Astrocyte (in vitro differentiated cells and primary cell): ENCODE measurements at regions not wholly inside any gene's neighbourhood (a gene's known extent, or its start where the extent isn't known, plus 50 kb on each side); places are given as distances from the start of the nearest gene placed in this dataset.

Experiments
- DNase-seq: peaks from one replicate; pipeline ENCODE4 v3.0.0-alpha.2; 2010; ENCODE audit warnings: low read depth
- FAIRE-seq: peaks from 2 replicates; lab custom pipeline; 2011; peaks lifted over from hg19 to GRCh38; lab: Jason Lieb, UNC
- H2AFZ ChIP-seq: 2 replicates; pipeline ENCODE4 v1.6.0; 2012; ENCODE audit warnings: low read depth, low read length, inconsistent platforms
- H3K27ac ChIP-seq: 2 replicates; pipeline ENCODE4 v1.5.1; 2011; ENCODE audit warnings: low read depth, low read length, inconsistent platforms
- H3K27me3 ChIP-seq: 2 replicates; pipeline ENCODE4 v1.6.0; 2011; ENCODE audit warnings: low read length, inconsistent platforms; ENCODE audit not compliant: insufficient read depth
- H3K36me3 ChIP-seq: 2 replicates; pipeline ENCODE4 v1.5.1; 2011; ENCODE audit warnings: low read length, inconsistent platforms; ENCODE audit not compliant: insufficient read depth
- H3K4me1 ChIP-seq: 2 replicates; pipeline ENCODE4 v1.5.1; 2011; ENCODE audit warnings: low read length, inconsistent platforms; ENCODE audit not compliant: insufficient read depth
- H3K4me2 ChIP-seq: 2 replicates; pipeline ENCODE4 v1.6.0; 2012; ENCODE audit warnings: low read length, inconsistent platforms
- H3K4me3 ChIP-seq: 2 replicates; pipeline ENCODE4 v1.5.1; 2011; ENCODE audit warnings: low read depth, mild to moderate bottlenecking, low read length, inconsistent platforms; ENCODE audit not compliant: insufficient read depth
- H3K79me2 ChIP-seq: 2 replicates; pipeline ENCODE4 v1.6.0; 2012; ENCODE audit warnings: mild to moderate bottlenecking, low read length, inconsistent platforms; ENCODE audit not compliant: insufficient read depth
- H3K9ac ChIP-seq: 2 replicates; pipeline ENCODE4 v1.6.0; 2012; ENCODE audit warnings: mild to moderate bottlenecking, low read length, inconsistent platforms
- H3K9me3 ChIP-seq: 2 replicates; pipeline ENCODE4 v1.5.1; 2012; ENCODE audit warnings: low read depth, mild to moderate bottlenecking, low read length, inconsistent platforms; ENCODE audit not compliant: insufficient read depth
- H4K20me1 ChIP-seq: 2 replicates; pipeline ENCODE4 v1.6.0; 2012; ENCODE audit warnings: low read length, inconsistent platforms; ENCODE audit not compliant: insufficient read depth
- H3K27ac Mint-ChIP-seq: one replicate; pipeline ENCODE4 v1.8.0; 2021; ENCODE audit warnings: mild to moderate bottlenecking, mixed read lengths; ENCODE audit not compliant: unreplicated experiment
- H3K27me3 Mint-ChIP-seq: one replicate; pipeline ENCODE4 v1.8.0; 2021; ENCODE audit warnings: low read depth, mixed read lengths; ENCODE audit not compliant: unreplicated experiment
- H3K36me3 Mint-ChIP-seq: one replicate; pipeline ENCODE4 v1.8.0; 2021; ENCODE audit warnings: low read depth, mixed read lengths; ENCODE audit not compliant: unreplicated experiment
- H3K4me1 Mint-ChIP-seq: one replicate; pipeline ENCODE4 v1.8.0; 2021; ENCODE audit warnings: low read depth, mixed read lengths; ENCODE audit not compliant: unreplicated experiment
- H3K4me3 Mint-ChIP-seq: one replicate; pipeline ENCODE4 v1.8.0; 2021; ENCODE audit warnings: mild to moderate bottlenecking, moderate library complexity, mixed read lengths; ENCODE audit not compliant: unreplicated experiment
- H3K9me3 Mint-ChIP-seq: one replicate; pipeline ENCODE4 v1.8.0; 2021; ENCODE audit warnings: mild to moderate bottlenecking, mixed read lengths; ENCODE audit not compliant: unreplicated experiment
- CTCF ChIP-seq: IDR thresholded peaks from 2 replicates; pipeline ENCODE4 v1.5.1; 2011; ENCODE audit warnings: low read depth, mild to moderate bottlenecking, inconsistent platforms, low read length, moderate library complexity; ENCODE audit not compliant: insufficient read depth
- EZH2 ChIP-seq: IDR thresholded peaks from 2 replicates; pipeline ENCODE4 v1.6.1; 2012; ENCODE audit warnings: mild to moderate bottlenecking, low read length, inconsistent platforms; ENCODE audit not compliant: insufficient read depth

GRCh38 chr14:56881181-56881580 lies 70.9 kb upstream of the OTX2 start:
- H4K20me1 ChIP-seq, result no peaks in the 10 kb centered on the region
- H3K27me3 Mint-ChIP-seq, result no peaks in the 10 kb centered on the region
- H3K4me2 ChIP-seq, result no peak overlapping the region
- H3K27me3 ChIP-seq, result no peaks in the 10 kb centered on the region
- H3K9me3 Mint-ChIP-seq, result no peaks in the 10 kb centered on the region
- H3K36me3 Mint-ChIP-seq, result no peaks in the 10 kb centered on the region
- H3K4me1 Mint-ChIP-seq, result peaks cover 3% of the 10 kb centered on the region
- no peaks in the 10 kb centered on the region for H3K79me2 ChIP-seq
- DNase-seq, result no peak
- H3K9ac ChIP-seq, result no peak overlapping the region
- H3K4me3 Mint-ChIP-seq, result no peak overlapping the region
- H3K27ac ChIP-seq, result no peak overlapping the region
- no peak for FAIRE-seq
- H3K4me3 ChIP-seq, result no peak overlapping the region
- H3K4me1 ChIP-seq, result no peaks in the 10 kb centered on the region
- no peak overlapping the region for H2AFZ ChIP-seq
- H3K9me3 ChIP-seq, result no peaks in the 10 kb centered on the region
- H3K27ac Mint-ChIP-seq, result no peak overlapping the region
- no peak for TF ChIP-seq EZH2
- no peaks in the 10 kb centered on the region for H3K36me3 ChIP-seq

GRCh38 chr14:56878766-56879165 lies 68.5 kb upstream of the OTX2 start:
- Histone ChIP-seq H3K79me2 (no peaks in the 10 kb centered on the region), H3K4me2 (no peak overlapping the region), H3K9ac (no peak overlapping the region), H3K4me1 (no peaks in the 10 kb centered on the region), H2AFZ (no peak overlapping the region), H3K27me3 (no peaks in the 10 kb centered on the region), H3K27ac (no peak overlapping the region), H3K4me3 (no peak overlapping the region), H3K9me3 (no peaks in the 10 kb centered on the region), H4K20me1 (no peaks in the 10 kb centered on the region), H3K36me3 (no peaks in the 10 kb centered on the region)
- FAIRE-seq (no peak), DNase-seq (no peak)
- Mint-ChIP-seq H3K4me3 (no peak overlapping the region), H3K27ac (no peak overlapping the region), H3K4me1 (no peaks in the 10 kb centered on the region), H3K27me3 (no peaks in the 10 kb centered on the region), H3K9me3 (no peaks in the 10 kb centered on the region), H3K36me3 (no peaks in the 10 kb centered on the region)
- TF ChIP-seq EZH2 (no peak), CTCF (no peak)

GRCh38 chr14:56875104-56875675 lies 64.9 kb upstream of the OTX2 start:
- H3K4me2 ChIP-seq, result no peak overlapping the region
- H3K79me2 ChIP-seq, result no peaks in the 10 kb centered on the region
- H2AFZ ChIP-seq, result no peak overlapping the region
- no peak for DNase-seq
- H3K36me3 ChIP-seq, result no peaks in the 10 kb centered on the region
- no peaks in the 10 kb centered on the region for H3K9me3 ChIP-seq
- H3K4me1 ChIP-seq, result no peaks in the 10 kb centered on the region
- Mint-ChIP-seq H3K27ac (no peak overlapping the region), H3K9me3 (no peaks in the 10 kb centered on the region), H3K27me3 (peaks cover 5% of the 10 kb centered on the region), H3K4me3 (no peak overlapping the region), H3K36me3 (no peaks in the 10 kb centered on the region), H3K4me1 (no peaks in the 10 kb centered on the region)
- H4K20me1 ChIP-seq, result no peaks in the 10 kb centered on the region
- TF ChIP-seq CTCF, result no peak
- H3K4me3 ChIP-seq, result no peak overlapping the region
- H3K27me3 ChIP-seq, result no peaks in the 10 kb centered on the region
- no peak overlapping the region for H3K27ac ChIP-seq
- H3K9ac ChIP-seq, result no peak overlapping the region
- FAIRE-seq, result no peak
